Activated naive CD4-positive, alpha-beta T cell treated with anti-CD3 and anti-CD28 coated beads, Interleukin-2, amount 50 U/mL, for 16 hours (primary cell): ENCODE measurements at regions not wholly inside any gene's neighbourhood (a gene's known extent, or its start where the extent isn't known, plus 50 kb on each side); places are given as distances from the start of the nearest gene placed in this dataset.
"Not testable (repeated sequence)": the region's sequence is repeated elsewhere in the genome, so short reads cannot be mapped to it uniquely, and the experiment has no call there.

Experiments
- DNase-seq: peaks from one replicate; pipeline ENCODE4 v3.0.0-alpha.2; 2020

DNA sequence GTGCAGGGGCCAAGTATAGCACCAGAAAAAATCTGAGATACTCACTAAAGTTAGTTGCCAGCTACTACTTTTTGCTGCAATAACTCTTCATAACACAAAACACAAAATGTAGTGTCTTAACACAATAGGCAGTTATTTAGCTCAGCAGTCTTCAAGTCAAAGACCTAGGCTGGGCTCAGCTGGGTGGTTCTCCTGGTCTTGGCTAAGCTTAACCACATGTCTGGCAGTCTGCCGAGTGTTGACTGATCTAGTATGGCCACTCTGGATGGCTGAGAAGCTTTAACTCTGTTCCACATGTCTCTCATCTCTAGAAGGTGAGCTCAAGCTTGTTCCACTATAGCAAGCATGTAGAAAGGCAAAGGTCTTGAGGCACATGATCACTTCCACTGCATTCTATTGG is 451.6 kb downstream of the SOX11 start:
- DNase-seq: no peak

DNA sequence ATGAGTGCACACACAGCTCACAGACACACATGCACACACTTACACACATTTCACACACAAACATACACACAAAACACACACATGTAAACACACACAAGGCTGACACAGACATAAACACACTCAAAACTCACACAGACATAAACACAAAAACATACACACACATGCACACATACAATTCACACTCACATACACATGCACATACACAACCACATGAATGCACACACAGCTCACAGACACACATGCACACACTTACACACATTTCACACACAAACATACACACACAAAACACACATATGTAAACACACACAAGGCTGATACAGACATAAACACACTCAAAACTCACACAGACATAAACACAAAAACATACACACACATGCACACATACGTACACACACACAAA is 455.0 kb downstream of the SOX11 start:
- not testable (repeated sequence) for DNase-seq

DNA sequence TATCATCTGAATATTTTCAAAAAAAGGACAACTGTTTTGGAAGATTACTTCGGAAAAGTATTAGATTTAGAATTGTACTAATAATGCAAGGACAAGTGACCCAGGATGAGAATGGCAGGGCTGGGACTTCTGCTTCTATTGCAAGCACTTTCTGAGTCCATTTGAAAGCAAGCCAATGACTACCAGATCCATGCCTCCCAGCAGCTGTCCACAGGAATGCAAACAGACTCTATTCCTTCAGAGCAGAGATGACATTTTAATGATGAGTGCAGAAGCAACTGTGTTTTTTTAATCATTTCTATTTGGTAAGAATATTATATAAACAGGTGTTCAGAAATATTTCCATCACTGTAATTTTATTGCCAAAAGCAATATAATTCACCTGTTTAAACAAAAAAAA is 456.7 kb downstream of the SOX11 start:
- no peak for DNase-seq

DNA sequence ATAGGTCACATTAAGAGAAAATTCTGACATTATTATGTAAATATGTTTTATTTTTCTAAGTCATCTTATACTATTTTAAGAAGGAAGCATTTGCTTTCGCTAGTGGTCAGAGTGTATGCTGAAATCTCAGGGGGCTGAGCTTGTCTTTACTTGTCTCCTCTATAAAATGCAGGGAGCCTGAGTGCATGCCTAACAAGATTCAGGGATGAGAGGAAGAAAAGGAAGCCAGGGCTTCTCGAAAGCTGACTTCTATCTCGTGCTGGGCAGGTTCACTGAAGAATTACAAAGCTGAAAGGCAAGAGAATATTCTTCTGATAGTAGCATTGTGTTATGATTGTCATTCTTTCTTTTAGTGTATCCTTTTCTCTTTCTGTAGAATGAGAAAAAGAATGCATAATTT is 467.4 kb downstream of the SOX11 start:
- no peak for DNase-seq

DNA sequence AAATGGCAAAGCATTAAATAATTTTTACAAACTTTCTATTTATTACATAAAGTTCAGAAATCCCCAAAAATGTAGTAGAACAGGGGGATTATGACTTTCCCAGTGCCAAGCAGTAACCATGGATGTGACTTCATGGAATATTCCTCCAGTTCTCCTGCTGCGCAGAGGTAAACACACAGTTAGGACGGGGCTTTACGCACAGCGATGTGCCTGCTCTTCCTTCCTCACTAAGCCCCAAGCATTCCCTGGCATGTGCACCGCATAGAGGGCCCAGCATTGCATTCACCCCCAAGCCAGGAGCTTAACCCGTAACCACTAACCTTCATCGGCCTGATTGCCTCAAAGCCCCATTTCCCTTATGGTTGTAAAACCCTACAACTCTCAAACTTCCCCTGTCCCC is 471.7 kb downstream of the SOX11 start:
- DNase-seq: no peak

DNA sequence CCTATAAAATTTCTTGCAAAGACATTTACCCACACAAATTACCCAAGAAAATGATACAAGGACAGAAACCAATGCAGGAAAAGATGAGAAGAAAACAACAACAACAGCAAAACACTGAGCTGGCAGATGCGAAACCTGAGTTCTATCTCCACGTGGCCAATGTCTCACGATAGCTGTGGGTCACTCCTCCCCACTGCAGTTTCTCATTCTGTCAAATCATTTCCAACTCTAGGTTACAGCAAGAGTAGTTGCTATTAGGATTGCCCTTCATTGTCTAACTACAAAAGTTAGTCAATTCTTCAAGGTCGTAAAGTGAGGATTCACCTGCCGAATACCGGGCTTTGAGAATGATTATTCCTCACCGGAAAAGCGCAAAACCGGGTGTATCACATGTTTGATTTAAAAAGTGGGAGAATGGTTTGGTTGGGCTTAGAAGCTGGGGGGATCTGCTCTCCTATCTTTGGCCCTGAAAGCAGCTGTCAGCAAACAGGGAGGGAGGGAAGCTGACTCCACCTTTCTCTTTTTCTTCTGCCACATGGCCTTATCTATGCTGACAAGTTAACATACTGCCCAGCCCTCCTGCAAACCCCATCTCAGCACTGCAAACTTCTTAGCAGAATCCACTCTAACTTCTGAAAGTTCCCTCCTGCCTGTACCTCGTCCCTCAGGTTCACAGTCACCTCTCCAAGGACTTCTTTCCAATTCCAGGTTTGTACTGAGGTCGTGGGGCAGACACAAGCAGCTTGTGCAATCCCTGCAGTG is 473.0 kb downstream of the SOX11 start:
- DNase-seq: no peak

DNA sequence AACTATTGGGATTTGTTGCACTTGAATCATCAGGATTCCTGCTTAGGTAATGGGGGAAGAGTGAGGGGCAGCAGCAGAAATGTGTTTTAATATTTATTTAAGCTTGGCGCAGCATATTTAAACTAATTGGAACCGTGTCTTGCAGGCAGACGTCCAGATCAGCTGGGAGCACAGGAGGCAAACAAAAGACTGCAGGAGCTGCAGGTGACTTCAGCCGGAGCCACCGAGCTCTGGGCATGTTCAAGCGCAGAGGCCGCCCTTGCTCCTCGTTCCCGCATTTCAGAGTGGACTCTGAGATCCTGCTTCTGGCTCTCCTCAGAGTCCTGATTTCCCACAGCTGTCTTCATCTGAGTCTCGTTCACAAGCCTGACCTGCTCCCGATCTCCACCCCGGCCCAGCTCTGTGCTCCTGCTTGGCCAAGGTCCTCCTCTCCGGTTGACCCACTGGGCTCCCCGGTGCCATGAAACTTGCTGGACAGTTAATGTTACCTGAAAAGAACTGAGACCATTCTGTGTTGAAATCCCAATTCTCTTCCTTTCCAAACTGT is 475.5 kb downstream of the SOX11 start:
- DNase-seq: no peak

DNA sequence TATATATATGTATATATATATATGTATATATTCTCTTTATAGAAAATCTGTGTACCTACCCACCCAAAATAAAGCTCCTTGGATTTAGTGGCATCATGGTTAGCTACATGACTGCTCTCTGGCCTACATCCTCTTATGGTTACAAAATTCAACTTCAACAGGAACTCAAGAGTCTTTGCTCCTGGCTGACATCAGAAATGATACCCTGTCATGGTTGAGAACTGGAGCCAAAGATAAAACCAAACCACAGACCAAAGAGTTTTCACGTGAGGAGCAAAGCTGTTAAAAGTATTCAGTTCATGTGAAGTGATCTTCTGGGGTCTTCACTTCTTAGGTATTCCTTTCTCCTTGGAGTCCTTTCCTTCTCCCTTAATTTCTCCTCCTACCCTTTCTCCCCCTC is 476.3 kb downstream of the SOX11 start:
- DNase-seq: no peak

DNA sequence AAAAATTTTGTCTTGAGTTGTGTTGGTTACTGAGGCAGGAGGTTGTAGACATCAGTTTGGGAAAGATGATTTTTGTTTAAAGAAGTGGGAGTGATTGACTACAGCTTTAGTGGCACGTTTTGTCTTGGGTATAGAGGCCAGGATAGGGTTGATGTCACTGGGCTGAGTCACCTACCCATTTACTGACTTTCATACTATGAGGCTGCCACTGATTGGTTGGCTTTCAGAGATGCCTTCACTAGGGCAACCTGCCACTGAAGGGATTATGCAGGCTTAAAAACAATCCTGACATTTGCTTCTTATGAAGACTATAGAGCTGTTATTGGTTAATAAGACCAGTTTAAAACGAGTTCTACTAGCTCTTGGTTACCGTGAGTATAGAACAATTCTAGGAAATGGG is 479.1 kb downstream of the SOX11 start:
- no peak for DNase-seq

DNA sequence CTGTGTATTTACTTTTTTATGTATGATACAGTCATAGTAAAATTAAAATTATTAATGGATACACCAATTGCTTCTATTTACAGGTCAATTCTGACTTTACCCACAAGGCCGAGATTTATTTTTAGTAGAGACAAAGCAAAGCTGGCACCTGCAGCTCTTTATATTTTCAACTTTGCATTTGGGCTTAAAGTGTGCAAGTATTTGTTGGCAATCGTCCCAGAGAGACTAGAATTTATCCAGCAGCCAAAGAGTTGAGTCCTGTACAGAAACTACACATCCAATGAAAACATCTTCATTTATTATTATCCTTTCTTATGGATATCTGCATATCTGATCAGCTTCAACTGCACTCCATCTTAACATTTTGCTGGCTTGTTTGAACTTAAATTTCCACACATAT is 485.6 kb downstream of the SOX11 start:
- DNase-seq: no peak

DNA sequence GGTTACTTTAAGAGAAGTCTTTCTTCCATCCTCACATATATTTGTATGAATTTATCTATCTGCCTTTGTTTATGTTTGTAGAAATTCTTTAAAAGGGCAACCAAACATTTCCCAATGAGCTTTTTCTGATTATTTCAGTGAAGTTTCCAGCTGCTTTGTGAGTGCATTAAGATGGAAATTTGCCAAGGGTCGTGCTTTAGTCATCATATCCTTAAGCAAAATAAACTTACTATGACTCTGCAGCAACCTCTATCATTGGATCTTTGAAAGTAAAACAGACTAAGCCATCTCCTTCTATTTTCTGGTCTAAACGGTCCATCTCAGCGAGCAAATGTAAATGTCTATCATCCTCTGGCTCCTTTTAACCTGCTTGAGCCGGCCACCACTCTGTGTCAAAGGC is 489.3 kb downstream of the SOX11 start:
- no peak for DNase-seq

DNA sequence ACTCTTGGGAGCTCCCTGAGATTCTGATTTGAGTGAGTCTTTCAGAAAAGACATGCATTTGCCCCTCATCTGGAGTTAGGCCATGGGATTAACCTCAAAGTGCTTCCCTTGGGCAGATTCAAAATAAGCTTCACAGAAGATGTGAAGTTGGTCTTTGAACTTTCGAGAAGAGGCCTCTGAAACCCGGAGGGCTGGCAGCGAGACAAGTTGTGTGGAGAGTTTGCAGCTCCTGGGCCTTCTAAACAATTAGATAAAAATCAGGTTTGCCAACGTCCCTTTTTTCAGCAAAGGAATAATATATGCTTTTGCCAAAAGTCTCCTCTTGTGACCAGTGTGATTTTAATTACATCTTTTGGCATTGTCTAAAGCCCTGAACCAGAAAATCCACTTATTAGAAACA is 489.7 kb downstream of the SOX11 start:
- no peak for DNase-seq

DNA sequence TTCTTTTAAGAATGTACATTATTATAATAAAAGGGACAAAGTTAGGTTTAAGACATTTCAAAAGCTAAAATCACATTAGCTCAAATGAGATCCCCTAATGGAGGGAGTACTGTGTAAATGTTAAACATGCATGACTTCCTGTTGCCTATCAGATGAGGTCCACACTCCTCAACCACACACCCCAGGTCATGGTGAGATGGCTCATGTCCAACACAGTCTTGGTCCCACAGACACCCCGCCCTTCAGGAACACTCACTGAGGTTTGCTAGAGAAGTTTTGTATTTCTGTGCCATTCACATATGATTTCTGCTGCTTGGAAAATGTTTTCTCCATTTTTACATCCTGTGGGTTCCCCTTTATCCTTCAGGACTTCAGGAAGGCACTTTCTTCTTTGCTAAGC is 491.0 kb downstream of the SOX11 start:
- DNase-seq: no peak

DNA sequence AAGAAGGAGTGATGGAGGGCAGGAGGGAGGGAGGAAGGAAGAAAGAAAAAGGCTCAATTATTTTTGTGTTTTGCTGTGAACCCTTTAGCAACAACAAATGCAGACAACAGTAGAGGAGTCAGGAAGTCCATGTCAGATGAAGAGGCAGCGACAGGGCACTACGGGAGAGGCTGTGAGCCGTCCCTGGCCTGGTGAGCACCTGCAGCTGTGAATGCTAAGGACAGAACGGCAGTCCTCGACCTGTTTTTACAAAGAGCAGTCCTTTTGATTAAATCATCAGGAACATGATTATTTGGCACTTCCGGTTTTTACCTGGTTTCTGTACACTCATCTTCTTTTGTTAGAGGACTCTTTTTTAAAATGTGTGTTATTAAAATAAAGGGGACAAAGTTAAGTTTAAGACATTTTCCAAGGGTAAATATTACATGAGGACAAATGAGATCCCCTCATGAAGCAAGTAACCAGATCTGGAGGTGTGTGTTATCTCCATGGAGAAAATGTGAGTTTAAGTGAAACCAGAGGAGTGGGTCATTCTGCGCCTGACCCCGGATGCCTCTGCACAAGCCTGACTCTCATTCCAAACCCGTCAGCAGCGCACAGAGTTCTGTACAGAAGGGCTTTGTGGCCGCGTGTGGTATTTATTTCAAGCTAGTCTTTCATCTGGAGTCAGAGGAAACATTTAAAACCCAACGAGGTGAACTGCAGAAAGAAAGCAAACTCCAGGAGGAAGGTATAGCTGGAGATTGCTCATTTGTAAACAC is 492.5 kb downstream of the SOX11 start:
- no peak for DNase-seq

DNA sequence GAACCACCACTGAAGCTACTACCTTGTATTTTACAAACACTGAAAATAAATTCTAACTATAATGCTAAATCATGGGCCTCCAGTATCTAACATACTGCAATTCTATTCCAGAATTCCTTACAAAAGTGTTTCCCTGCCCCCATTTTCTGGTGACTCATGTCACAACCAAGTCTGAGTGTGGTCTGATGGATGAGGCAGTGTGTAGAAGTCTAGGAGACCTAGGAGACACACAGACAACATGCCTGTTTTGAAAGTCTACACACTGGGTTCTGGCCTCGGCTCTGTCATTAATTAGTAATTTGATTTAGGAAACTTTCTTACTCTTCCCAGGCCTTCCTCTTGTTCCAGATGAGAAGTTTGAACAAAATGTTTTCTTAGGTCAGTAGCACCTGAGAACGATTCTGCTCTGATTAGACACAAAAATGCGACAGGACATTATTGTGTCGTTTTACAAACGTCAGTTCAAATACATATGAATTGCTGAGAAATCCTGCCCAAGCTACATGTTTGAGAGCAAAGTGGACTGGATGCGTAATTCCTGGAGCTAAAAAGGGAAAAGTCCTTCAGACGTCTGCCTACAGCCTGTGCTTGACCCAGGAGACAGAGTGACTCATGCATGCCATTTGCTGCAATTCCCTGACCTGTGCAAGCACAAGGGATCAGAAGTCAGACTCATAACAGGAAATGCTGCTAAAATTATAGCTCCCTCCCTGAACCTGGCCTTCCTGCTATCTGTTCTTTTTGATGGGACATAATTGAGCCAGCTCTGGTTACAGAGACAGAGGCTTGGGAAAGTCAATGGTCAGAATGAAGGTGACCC is 494.4 kb downstream of the SOX11 start:
- DNase-seq: no peak

DNA sequence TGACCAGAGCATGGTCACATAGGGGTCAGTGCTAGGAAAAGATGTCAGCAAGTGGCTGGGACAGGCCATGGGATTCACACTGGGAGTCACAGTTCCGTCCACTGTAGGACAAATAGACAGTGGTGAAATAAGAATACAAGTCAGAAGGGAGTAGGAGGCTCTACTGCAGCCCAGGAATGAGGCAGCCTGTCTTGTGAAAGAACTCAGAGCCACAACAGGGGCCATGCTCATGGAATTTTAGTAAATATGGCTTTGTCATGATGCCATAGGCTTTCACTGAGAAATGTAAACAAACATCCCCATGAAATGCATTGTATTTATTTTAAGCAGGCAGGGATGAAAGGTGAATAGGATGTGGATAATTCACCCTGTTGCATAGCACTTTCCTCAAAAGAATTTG is 504.3 kb downstream of the SOX11 start:
- DNase-seq: no peak

DNA sequence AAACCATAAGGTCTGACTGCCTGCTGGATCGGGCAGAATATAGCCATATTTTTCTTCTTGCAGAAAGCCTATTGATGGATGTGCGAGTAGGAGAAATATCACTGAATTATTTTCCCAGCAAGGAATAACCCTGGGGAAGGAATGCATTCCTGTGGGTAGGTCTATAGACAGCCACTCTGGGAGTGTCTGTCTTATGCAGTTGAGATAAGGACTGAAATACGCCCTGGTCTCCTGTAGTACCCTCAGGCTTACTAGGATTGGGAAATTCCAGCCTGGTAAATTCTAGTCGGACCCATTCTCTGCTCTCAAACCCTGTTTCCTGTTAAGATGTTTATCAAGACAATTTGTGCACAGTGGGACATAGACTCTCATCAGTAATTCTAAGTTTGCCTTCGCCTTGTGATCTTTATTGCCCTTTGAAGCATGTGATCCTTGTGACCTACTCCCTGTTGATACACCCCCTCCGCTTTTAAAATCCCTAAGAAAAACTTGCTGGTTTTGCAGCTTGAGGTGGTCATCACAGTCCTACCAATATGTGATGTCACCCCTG is 506.3 kb downstream of the SOX11 start:
- DNase-seq: not testable (repeated sequence)

DNA sequence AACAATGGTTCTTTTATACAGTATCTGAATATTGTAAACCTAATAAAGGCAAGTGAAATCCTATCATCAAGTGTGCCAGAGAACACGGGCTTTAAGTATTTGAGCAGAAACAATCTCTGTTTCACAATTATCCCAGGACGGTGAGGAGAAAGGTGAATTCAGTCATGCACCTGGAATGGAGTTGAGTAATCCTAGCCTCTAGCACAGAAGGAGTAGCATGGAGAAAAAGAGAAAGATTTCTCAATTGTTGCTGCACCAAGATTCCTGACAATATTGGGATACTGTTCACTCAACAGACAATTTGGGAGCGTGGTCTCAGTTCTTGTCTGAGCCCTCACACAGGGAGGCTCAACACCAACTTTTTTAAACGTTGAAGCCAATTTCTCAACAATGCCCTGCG is 510.6 kb downstream of the SOX11 start:
- no peak for DNase-seq

DNA sequence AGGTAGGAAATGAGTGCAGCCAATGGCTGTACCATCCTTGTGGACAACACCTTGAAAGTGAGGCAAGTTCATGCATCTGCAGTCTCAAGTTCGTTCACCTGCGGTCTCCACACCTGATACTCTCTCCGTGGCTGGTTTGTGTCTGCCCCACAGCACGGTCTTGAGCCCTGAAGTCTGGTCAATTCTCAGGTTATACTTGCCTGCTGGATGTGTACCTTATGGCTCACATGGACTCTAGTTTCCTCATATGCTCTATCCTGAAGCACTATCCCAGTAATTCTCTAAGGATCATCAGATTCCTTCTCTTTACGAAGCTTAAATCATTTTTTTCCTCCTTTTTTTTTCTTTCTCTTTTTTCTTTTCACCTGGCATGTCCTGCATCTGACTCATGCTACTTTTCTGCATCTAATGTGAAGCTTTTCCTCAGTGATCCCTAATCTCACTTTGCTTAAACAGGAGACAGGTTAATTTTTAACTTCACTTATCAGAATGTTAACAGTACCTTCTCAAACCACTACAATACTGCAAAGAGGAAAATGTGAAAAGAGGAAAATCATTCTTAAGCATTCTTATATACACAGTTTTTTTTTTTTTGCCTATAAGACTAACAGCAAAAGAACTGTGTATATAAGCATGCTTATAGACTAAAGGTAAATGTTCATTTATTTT is 511.2 kb downstream of the SOX11 start:
- DNase-seq: no peak

DNA sequence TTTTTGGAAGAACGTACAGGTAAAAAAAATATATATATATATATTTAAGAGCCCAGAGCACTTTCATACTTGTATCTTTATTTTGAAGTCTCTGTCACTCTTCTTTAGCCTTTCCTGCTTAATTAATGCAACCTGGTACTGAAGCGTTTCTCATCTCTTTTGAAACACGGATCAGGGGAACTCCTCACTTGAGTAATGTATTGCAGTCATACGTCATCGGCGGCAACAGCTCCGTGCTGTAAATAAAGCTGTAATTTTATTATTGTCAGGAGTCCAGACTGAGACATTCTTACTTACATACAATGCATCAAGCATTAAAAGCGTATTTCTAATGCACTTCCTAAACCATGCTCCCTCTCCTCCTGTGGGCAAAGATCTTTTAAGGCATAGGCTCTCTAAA is 514.7 kb downstream of the SOX11 start:
- DNase-seq: no peak

DNA sequence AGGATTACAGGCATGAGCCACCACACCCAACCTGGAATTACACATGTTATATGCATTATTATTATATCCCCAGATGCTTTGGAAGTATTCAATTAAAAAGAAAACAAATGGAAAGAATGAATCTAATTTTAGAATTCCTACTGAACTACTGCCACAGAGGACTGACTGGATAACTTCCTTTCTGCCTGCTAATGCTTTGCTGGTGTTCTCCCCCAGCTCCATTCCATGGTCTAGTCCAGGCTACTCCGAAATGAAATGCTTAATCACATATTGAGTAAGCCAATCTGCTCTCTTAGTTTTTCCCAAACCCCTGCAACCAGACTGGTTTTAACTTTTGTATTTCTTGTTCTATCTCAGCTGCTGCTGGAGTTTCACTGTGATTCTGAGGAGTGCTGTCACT is 519.1 kb downstream of the SOX11 start:
- DNase-seq: no peak

DNA sequence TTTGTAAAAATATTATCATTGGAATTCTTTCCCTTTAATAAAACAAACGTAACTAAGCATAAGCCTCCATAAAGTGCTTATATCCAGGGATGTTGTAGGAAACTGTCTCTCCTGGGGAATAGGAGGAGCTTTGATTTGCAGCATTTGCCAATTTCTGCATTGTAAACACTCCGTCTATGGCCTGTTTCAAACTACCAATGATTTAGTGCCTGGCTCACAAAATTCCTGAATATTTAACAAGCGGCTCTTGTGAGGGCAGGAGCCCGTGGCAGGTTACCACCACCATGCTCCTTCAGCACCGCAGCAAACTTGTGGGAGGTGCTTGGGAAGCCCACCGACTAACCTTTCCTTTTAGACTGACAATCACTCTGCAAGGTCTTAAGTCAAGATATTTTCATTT is 520.3 kb downstream of the SOX11 start:
- DNase-seq: no peak
